Lower lobe of right lung (tissue), 2 donors: ENCODE measurements at regions not wholly inside any gene's neighbourhood (a gene's known extent, or its start where the extent isn't known, plus 50 kb on each side); places are given as distances from the start of the nearest gene placed in this dataset.

Experiments
- ATAC-seq, 2 donors: fragments of 200-7000 bp; cut with Tn5 transposase; one replicate each; pipeline ENCODE4 v1.9.1; 2020 to 2022; ENCODE audit warnings: mild to moderate bottlenecking in 2 of 2, moderate library complexity in 2 of 2
- DNase-seq: peaks from one replicate; pipeline ENCODE4 v3.0.0-alpha.2; 2020
- H3K27ac ChIP-seq: fragments of 200-600 bp; one replicate; pipeline ENCODE4 v1.8.0; 2022
- H3K27me3 ChIP-seq: fragments of 200-600 bp; one replicate; pipeline ENCODE4 v1.8.0; 2022; ENCODE audit warnings: low read depth
- H3K36me3 ChIP-seq: fragments of 200-600 bp; one replicate; pipeline ENCODE4 v1.8.0; 2022; ENCODE audit warnings: mild to moderate bottlenecking
- H3K4me1 ChIP-seq: fragments of 200-600 bp; one replicate; pipeline ENCODE4 v1.8.0; 2022
- H3K4me3 ChIP-seq: fragments of 200-600 bp; one replicate; pipeline ENCODE4 v1.8.0; 2022; ENCODE audit warnings: mild to moderate bottlenecking
- H3K9me3 ChIP-seq: fragments of 200-600 bp; one replicate; pipeline ENCODE4 v1.8.0; 2022
- intact Hi-C: fragments of 100-400 bp; cut with DNase I; formaldehyde crosslinking; loops from one replicate; pipeline ENCODE4 v1.11.0; 2022
- TF ChIP-seq, protein P1 (sequence below): fragments of 200-600 bp; IDR thresholded peaks from one replicate; pipeline ENCODE4 v1.8.0; 2022; ENCODE audit warnings: antibody characterized with exemption, mild to moderate bottlenecking
- donor health status: DM: no; HTN: yes; CAD: no; lungs with severe emphysema.

DNA sequence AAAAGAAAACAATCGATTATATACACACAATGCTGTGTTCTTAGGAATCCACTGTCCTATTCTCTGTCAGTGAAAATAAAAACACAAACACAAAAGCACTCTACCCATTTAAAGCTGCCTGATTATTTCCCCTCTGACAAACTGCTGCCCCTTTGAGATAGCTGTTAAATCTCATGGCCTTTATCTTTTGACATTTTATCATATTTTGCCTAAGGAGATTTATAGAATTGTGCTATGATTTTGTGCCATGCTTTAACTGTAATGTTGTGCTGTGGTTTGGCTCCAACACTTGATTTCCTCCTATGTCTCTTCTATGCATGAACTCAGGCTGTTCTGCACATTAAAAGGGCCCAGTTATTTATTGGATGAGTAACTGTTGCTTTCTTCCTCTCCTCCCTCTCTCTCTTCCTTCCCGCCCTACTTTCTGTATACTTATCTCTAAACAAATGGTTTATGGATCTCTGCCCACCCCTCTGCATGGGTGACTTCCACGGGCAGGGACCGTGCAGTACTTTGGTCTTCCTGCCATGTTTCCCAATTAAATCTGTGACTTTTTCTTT lies 1096.6 kb downstream of the TSN start:
- ATAC-seq = no peak
- Histone ChIP-seq H3K9me3 (no peaks in the 10 kb centered on the region), H3K27me3 (no peaks in the 10 kb centered on the region), H3K27ac (no peak overlapping the region), H3K36me3 (no peaks in the 10 kb centered on the region), H3K4me3 (no peak overlapping the region), H3K4me1 (no peaks in the 10 kb centered on the region)
- DNase-seq = no peak
- intact Hi-C loops = no loop called here
- TF ChIP-seq, protein P1, sequence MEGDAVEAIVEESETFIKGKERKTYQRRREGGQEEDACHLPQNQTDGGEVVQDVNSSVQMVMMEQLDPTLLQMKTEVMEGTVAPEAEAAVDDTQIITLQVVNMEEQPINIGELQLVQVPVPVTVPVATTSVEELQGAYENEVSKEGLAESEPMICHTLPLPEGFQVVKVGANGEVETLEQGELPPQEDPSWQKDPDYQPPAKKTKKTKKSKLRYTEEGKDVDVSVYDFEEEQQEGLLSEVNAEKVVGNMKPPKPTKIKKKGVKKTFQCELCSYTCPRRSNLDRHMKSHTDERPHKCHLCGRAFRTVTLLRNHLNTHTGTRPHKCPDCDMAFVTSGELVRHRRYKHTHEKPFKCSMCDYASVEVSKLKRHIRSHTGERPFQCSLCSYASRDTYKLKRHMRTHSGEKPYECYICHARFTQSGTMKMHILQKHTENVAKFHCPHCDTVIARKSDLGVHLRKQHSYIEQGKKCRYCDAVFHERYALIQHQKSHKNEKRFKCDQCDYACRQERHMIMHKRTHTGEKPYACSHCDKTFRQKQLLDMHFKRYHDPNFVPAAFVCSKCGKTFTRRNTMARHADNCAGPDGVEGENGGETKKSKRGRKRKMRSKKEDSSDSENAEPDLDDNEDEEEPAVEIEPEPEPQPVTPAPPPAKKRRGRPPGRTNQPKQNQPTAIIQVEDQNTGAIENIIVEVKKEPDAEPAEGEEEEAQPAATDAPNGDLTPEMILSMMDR = no peak

DNA sequence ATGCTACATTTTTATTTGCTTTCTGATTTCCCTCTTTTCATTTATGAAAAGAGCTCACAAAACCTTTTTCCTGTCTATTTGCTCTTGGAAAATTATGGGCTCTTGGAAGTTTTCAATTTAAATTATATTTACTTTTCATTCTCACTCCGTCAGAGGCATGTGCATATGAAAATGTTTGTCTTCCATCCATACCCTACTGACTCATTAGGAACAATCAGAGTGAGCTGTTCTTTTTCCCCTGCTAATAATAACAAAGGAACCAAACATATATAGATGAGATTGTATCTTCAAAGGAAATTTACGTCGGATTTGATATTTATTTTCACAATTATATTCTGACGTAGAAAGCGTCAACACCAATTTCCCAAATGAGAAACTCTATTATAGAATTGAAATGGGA lies 1101.2 kb downstream of the TSN start:
- ATAC-seq = no peak
- Histone ChIP-seq H3K27me3 (no peaks in the 10 kb centered on the region), H3K36me3 (no peaks in the 10 kb centered on the region), H3K27ac (no peak overlapping the region), H3K9me3 (no peaks in the 10 kb centered on the region), H3K4me1 (no peaks in the 10 kb centered on the region), H3K4me3 (no peak overlapping the region)
- intact Hi-C loops = no loop called here
- TF ChIP-seq, protein P1 = no peak
- DNase-seq = no peak

DNA sequence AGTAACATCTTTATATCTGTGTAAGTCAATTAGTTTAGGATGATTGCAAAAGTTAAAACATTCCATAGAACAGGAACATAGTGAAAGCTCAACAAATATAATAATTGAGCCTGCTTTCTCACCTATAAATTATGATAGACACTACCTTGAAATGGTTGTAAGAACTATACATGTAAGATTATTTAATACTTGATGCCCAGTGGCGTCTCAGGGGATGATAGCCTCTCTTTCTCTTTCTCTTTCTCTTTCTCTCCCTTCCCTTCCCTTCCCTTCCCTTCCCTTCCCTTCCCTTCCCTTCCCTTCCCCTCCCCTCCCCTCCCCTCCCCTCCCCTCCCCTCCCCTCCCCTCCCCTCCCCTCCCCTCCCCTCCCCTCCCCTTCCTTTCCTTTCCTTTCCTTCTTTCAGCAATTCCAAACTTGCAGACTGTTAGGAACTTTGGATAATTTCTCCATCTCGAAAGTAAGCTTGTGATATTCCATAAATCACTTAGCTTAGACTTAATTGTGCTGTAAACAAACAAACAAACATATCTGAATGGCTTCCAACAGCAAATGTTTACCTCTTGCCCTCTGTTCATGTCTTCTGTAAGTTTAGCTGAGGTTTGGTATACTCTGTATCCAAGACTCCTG lies 1102.7 kb downstream of the TSN start:
- Histone ChIP-seq H3K4me1 (no peaks in the 10 kb centered on the region), H3K27ac (no peak overlapping the region), H3K36me3 (no peaks in the 10 kb centered on the region), H3K27me3 (no peaks in the 10 kb centered on the region), H3K9me3 (no peaks in the 10 kb centered on the region), H3K4me3 (no peak overlapping the region)
- TF ChIP-seq, protein P1 = no peak
- intact Hi-C loops = no loop called here
- DNase-seq (no peak), ATAC-seq (no peak)

DNA sequence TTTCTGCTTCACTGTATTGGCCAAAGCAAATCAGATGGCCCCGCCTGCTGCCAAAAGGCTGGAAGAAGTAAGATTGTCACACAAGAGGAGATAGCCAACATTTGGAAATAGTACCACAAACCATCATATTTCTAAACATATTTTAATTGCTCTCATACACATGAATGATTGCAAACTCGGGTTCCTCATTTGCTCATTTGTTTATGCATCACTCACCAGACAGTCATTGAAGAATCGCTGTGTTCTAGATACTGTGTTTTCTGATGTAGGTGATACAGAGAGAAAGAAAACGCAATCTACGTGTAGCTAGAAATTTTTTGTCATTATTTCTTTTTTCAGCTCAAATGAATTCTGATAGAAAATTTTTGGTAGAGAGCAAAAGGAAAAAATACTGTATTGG lies 1103.4 kb downstream of the TSN start:
- ATAC-seq (no peak), DNase-seq (no peak)
- H3K4me3 ChIP-seq = no peak overlapping the region
- no peak overlapping the region for H3K27ac ChIP-seq
- no peaks in the 10 kb centered on the region for H3K36me3 ChIP-seq
- H3K4me1 ChIP-seq = no peaks in the 10 kb centered on the region
- TF ChIP-seq, protein P1 = no peak
- no peaks in the 10 kb centered on the region for H3K9me3 ChIP-seq
- no peaks in the 10 kb centered on the region for H3K27me3 ChIP-seq
- intact Hi-C loops = no loop called here

DNA sequence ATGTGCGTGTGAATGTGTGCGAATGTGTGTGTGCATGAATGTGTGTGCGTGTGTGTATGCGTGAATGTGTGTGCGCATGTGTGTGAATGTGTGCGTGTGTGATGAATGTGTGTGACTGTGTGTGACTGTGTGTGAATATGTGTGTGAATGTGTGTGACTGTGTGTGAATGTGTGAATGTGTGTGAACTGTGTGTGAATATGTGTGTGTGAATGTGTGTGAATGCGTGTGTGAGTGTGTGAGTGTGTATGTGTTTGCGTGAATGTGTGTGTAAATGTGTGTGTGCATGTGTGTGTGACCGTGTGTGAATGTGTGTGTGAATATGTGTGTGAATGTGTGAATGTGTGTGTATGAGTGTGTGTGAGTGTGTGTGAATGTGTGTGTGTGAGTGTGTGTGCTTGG lies 1103.8 kb downstream of the TSN start:
- no peaks in the 10 kb centered on the region for H3K9me3 ChIP-seq
- intact Hi-C loops = no loop called here
- no peaks in the 10 kb centered on the region for H3K36me3 ChIP-seq
- ATAC-seq = no peak
- TF ChIP-seq, protein P1 = no peak
- no peak overlapping the region for H3K27ac ChIP-seq
- no peak overlapping the region for H3K4me3 ChIP-seq
- no peaks in the 10 kb centered on the region for H3K4me1 ChIP-seq
- no peaks in the 10 kb centered on the region for H3K27me3 ChIP-seq
- no peak for DNase-seq
